ENCODE measurements at regions not wholly inside any gene's neighbourhood (a gene's known extent, or its start where the extent isn't known, plus 50 kb on each side); places are given as distances from the start of the nearest gene placed in this dataset.

DNA sequence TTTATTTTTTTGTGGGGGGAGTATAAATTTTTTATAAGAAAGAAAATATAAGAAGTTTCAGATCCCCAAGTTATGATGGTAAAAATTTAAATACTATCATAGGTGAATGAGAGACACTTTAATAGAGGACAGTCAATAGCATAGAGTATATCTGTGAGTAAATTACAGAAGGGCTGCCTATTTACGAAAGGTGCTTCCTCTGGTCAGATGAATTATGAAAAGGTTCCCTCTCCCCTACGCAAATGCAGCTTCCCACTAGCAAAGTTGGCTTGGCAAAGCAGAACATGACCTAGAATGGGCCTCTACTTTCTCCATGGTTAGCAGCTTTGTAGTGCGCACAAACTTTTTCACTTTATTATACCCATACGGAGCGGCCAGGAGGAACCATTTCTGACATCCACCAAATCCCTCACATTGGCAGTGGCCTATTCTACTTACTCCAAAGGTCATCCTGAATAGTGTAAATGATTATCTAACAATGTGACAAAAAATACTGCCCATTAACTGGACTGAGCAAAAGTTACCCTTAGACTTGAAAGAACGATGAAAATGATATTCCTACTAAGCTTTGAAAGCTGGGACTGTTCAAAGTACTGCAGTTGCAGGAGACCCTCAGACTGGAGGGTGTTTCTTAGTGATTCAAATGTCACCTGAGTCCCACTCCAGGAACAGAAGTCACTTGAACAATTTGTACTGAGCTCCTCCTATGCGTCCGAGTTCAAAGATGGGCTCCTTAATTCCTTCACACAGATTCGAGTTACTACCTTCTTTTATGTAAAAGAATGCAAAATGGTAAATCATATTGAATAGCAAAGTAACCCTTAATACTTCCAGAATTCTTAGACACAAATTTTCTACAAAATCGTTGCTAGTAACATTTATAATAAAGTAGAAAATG lies 148.5 kb downstream of the NOL4 start:
- FAIRE-seq: no peak

DNA sequence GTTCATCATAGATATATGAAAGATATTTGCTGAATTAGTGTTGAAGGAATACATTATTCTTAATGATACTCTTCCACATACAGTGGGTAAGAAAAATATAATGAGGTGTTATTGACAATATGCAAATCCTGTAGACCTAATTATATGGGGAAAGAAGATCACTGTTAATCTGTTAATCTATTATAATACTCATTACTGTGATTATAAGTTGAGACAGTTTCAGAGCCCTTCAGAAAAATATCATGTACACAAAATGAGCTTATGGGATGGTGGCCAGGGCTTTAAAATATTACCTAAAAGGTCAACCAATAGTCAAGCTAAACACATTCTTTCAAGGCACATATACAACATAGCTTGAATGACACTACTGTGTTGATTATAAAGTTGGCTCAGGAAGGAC lies 163.5 kb downstream of the NOL4 start:
- FAIRE-seq: no peak

DNA sequence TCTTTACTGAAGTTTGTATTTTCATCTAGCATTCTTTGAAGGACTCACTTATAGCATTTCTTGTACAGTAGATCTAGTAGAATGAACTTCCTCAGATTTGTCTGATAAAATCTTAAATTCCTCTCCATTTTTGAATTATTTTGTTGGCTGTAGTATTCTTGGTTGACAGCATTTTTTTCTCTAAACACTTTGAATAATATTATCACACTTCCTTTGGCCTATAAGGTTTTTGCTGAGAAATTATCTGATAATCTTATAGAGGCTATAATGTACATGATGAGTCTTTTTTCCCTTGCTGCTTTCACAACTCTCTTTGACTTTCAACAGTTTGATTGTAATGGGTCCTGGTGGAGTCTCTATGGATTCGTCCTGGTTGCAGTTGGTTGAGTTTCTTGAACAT lies 169.5 kb downstream of the NOL4 start:
- FAIRE-seq: no peak

DNA sequence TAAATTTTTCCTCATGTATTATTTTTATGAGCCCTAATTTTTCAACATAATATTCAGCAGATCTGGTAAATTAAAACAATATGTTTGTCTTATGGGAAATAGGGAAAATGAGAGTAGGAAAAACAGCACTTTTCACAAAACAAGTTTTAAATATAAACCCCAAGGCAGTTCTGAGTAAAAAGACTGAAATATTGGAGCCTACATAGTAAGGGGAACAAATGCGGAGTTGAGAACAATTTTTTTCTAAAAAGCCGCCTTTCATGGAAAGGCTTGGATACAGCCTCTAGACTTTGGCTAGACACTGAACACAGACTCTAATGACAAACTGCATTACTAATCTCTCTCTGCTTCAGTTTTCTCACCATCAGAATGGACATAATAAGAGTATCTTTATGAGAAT lies 174.1 kb downstream of the NOL4 start:
- no peak for FAIRE-seq

DNA sequence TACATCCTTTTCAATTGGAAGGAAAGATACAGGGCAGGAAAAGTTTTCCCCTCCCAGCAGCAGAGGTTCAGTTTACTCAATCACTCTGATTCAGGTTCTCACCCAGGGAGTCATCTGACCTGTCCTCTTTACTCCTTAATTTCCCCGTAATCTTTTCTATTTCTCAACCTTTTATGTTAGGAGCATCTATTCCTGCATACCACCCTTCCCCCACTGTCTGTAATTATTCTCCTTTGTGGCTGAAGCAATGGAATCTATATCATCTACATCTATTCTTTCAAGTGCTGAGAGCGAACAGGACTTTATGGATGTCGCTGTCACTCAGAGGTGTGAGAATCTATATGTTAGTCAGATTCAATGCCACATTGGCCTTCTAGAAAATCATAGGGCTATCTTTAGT lies 175.2 kb downstream of the NOL4 start:
- no peak for FAIRE-seq

DNA sequence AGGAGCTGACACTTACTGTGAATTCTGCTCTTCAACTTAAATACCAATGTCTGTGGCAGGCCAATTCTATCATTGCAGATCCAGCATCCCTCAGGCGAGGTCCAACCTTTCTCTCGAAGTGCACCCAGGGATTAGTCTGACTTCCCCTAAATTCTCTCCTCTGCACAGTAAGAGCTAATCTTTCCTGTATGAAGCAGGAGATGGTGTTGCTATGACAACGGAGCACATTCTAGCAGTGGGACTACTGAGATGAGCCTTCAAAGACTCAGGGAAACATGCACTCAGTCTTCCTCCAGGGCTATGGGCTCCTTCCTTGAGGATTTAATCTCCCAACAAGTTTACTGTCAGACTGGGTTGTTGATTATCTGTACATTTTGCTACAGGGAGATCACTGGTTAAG lies 176.3 kb downstream of the NOL4 start:
- FAIRE-seq: no peak

DNA sequence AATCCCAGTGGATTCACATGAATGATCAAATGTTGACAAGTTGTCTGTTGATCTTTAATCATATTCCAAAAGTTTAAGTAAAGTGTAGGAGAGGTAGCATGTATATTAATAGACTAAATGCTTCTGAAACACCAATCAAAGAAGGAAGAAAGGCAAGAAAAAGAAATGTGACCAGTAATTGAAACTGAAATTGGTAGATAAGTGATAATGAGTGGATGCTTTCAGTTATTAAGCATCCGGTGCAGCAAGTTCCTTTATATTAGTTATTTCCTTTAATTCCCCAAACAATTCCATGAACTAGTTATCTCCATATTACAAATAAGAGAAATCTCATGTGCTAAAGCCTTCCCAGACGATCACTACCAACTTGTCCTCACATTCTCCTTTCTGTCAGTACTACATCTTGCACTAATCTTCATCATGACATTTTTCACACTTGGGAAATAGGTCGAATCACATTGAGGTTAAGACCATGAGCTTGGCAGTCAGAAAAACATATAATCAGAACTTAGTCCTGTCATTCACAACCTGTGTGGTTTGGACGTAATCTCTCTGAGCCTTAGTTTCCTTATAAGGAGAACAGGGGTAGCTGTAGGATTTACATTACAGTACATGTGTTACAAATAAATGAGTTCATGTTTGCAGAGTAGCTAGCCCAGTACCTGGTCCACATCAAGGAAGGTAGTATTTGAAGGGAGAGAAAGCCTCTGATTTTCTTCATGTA lies 182.1 kb downstream of the NOL4 start:
- FAIRE-seq: no peak

DNA sequence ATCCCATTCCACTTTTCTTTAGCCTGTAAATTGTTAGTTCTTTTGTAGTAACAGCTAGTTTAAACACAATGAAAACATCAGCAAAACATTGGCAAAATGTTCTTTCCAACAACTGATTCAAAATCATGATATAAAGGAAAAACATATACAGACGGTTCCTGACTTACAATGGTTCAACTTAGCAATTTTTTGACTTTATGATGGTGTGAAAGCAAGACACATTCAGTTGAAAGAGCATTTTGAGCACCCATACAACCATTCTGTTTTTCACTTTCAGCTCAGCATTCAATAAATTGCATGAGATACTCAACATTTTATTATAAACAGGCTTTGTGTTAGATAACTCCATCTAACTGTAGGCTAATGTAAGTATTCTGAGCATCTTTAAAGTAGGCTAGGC lies 185.1 kb downstream of the NOL4 start:
- no peak for FAIRE-seq

DNA sequence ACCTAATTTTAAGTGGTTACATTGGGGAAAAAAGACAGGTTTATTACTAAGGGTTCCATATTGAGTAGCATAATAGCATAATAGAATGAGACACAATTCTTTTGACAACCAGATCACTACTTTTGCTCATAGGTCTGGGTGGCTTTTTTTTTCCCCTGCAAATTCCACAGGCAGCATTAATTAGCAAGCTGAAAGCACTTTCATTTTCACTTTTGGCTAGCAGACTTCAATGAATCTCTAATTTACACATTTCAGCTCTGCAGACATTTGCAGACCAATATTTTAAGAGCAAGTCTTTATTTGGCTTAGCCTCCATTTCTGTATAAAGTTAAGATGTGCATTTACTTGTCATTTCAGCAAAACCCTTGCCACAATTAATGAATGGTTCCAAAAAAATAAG lies 185.5 kb downstream of the NOL4 start:
- FAIRE-seq: no peak

DNA sequence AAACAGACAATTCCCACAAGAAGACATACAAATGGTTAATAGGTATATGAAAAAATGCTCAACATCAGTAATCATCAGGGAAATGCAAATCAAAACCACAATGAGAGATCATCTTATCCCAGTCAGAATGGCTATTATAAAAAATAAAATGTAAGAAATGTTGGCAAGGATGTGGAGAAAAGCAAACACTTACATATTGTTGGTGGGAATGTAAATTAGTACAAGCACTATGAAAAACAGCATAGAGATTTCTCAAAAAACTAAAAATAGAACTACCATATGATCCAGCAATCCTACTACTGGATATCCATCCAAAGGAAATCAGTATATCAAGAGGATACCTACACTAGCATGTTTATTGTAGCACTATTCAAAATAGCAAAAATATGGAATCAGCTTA lies 186.6 kb downstream of the NOL4 start:
- no peak for FAIRE-seq

DNA sequence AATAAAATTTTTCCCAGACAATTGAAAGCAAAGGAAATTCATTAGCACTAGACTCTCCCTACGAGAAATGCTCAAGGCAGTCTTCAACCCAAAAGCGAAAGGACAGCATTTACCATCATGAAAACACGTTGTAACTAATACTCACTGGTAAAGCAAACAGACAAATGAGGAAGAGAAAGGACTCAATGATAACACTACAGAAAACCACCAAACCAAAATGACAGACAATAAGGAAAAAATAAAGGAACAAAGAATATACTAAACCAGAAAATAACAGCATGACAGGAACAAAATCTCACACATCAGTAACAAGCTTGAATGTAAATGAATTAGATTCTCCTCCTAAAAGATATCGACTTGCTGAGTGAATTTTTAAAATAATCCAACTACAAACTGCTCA lies 190.7 kb downstream of the NOL4 start:
- FAIRE-seq: no peak

DNA sequence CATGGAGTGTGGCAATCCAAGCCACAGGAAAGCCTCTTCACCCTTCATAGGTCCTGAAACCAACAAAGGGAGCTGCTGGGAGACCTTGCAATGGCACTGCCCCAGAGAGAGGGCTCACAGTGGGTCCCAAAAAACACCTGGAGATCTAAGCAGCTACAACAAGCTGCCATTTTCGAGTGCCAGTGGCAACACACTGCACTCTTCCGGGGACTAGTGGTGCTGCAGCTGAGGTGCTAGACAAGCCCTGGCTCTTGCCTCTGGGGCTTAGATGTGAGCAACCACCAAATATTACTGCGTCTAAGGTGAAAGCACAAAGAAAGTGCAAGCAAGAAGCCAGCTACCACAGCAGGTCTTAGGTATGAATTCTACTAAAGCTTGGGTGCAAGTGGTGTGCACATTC lies 192.9 kb downstream of the NOL4 start:
- FAIRE-seq: no peak

DNA sequence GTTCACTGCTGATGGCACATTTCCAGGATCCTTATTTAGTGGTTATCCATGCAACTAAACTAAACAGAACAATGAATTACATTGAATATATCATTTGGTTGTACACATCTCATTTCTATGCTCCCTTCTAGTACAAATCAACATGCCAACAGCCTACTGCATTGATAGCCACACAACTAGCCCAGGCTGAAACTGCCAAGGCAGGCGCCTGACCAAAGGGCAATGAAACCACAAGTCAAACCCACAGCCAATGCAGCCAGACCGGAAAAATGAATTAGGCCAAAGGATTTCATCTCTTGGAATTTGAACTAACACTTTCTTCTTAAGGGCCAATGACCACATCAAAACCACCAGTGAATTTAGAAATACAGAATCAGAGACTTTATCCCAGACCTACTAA lies 196.4 kb downstream of the NOL4 start:
- FAIRE-seq: no peak

DNA sequence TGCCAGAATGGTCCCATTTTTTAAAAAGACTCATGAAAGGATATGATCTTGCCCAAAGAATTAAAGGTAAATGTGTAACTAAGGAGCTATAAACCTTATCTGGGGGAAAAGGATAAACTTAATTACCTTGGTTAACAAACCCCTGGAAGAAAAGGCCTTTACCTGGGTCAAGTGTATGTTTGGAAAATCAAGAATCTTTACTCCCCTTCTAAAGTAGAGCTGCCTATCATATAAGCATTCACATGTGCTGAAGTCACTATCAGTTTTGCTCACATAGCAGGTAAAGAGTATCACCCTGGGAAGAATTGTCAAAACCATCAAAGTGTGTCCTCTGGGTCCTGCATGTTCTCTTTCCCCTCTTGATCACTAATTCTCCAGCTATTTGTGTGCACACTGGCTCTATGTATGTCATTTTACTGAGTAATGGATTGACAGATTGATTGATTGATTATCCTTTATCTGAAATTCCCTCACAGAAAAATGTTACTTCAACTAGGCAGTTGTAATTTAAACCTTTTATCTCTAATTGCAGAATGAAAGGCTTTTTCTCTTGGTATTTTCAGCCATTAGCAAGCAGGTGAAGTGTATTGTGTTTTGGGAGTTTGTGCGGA lies 199.4 kb downstream of the NOL4 start:
- FAIRE-seq: no peak

DNA sequence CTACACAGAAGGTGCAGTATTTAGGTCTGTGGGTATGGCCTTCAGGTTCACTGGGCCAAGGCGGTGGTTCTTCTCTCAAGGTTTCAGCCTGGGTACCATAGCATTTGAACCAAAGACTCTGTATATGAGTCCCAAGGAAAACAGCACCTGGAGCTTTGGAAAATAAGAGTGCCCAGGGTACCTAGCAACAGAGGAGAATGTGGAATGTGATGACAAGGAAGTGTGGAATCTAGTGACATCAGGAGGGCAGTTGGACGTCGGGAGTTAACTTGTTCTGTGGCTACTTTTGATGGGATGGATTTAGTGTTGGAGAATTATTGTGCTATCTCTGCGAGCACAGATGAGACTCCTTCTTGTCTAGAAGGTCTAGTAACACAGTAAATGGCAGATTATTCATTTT lies 201.2 kb downstream of the NOL4 start:
- FAIRE-seq: no peak

DNA sequence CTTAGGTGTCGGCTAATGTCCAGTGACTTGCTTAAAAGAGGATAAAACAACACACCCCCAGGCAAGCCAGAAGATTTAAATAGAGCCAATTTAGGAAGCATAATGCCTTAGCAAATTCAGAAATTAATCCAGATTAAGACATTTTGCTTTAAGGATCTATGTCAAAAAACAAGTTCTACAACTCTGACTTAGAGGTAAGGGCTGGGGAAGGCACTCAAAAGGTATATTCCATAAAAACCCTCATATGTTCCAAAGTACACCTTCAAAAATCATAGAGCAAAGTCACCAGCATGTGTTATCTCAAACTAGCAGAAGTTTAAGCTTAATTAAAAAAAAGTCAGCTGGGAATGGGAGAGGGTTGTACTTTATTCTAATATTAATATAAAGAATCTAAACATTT lies 206.4 kb downstream of the NOL4 start:
- FAIRE-seq: no peak

DNA sequence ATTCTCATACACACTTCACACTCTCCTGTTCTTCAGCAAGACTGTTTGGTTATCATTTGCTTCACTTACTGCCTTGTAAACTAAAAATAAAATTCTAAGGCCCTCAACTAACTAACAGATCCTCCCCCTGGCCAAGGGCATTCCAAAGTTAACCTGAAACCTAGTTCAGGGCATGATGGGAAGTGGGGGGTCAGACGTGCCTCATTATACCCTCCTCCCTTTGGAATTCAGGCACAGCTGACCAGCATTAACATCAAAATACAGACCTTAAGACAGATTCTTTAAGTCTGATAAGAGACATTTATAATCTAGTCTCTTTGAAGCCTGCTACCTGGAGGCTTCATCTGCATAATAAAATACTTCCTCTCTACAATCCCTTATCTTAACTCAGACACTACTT lies 221.0 kb downstream of the NOL4 start:
- FAIRE-seq: no peak

DNA sequence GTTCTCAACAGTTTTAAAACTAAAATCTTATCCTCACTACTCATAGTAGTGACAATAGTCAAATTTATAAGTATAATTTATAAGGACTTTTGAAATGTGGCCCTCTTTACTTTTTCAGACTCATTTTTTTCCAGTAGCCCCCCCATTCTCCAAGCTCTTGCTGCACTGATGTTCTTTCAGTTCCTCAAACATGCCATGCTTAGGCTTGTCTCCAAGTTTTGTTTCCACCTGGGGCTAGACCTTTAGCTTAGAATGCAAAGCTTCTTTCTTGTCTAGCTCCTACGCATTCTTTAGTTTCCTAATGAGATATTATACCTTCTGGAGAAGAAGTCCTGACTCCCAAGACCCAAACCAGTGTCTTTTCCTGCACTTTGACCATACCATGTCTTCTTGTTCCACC lies 222.6 kb downstream of the NOL4 start:
- FAIRE-seq: no peak

DNA sequence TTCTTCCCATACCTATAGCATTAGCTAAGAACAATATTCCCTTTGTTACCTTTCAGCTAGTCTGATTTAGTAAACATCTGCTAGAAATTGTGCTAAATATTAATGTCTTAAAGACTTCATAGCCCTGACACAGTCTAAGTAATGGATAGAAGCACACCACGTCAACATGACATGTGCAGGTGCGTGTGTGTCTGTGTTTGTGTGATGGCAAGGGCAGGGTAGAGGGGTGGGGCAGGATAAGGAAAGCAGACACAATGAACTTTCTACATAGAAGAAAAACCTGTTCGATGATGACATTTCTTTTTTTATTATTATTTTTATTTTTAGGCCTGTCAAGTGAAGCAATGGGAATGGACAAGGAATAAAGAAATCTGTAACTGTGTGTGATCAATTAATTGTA lies 223.3 kb downstream of the NOL4 start:
- no peak for FAIRE-seq

DNA sequence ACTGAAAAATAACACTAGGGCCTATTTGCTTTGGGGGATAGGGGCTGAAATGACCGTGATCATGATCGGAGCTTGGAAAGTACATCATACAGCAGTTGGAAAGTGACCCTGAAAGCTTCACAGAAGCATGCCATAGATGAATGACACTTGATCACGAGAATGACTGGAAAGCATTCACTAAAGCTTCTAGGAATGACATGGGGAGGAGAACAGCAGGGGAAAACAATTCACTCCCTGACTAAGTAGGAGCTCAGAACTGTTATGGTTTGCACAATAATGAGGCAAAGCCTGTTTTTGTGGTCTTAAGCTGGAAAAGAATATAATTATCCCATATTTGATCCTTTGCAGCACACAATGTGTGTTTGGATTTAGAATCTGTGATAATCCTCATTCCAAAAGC lies 237.5 kb downstream of the NOL4 start:
- FAIRE-seq: no peak

DNA sequence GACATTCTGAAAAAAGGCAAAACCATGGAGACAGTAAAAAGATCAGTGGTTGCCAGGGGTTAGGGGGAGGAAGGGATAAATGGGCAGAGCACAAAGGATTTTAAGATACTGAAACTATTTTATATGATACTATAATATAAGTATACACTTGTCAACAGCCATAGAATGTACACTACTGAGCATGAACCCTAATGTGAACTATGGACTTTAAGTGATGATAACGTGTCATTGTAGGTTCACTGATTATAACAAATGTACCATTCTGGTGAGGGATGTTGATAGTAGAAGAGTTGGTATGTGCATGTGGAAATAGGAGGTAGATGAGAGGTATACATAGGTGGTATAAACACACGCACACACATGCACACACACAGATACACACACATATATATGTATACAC lies 241.6 kb downstream of the NOL4 start:
- FAIRE-seq: no peak

DNA sequence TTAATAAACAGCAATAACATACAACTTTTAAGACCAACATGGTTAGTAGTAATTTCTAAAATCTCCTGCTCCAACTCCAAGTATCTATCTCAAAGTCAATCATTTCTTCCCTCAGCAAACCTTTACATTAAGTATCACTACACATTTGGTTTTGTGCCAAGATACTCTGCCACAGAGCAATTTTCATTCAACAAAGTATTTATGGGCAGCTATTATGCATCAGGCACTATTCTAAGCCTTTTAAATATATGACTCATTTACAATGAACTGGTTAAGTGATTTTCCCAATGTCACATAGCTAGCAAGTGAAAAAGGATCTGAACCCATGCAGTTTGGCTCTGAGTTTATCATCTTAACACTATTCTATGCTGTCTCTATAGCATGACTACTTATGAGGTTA lies 264.3 kb downstream of the NOL4 start:
- no peak for FAIRE-seq

DNA sequence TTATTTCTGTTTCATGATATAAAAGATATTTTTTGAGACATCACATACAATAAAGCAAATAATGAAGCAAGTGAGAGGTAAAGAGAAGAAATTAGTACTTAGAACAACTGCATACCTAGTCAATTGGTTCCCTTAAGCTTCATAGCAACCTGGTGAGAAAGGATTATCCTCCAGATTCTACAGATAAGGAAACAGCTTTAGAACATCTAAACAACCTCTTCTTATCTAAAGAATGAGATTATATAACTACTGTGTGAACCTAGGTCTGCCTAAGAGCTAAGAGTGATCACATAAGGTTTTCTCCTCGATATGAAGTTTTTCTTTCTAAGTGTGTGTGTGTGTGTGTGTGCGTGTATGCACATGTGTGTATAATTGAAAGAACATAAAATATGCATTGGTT lies 265.1 kb downstream of the NOL4 start:
- no peak for FAIRE-seq

DNA sequence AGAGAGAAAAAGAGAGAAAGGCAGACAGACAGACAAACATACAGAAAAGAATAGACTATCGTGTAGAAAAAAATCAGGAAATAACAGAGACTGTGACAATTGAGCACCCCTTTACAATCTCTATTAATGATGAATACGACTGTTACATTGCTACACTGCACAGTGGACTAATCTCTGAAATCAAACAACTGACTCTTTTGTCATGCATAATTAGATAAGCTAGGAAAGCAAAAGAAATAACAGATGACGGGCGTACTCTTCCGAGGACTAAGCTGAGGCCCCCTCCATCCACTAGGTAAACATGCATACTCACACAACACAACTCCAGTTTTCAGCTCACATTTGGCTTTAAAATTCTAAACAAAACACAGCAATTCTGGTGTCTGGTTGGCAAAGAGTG lies 267.0 kb downstream of the NOL4 start:
- no peak for FAIRE-seq
